ENCODE measurements at regions not wholly inside any gene's neighbourhood (a gene's known extent, or its start where the extent isn't known, plus 50 kb on each side); places are given as distances from the start of the nearest gene placed in this dataset.

GRCh38 chr4:129474698-129475097 lies 378.7 kb downstream of the C4orf33 start:
- TF ChIP-seq TAF1 (IDR thresholded peaks at IDR 0.05; ENCODE audit: low read depth, low read length) (no peak), POLR2A (IDR thresholded peaks at IDR 0.05; ENCODE audit: low read depth, low read length) (no peak), POLR2AphosphoS5 (IDR thresholded peaks at IDR 0.05; ENCODE audit: low read depth, low read length) (no peak), POU2F2 (IDR thresholded peaks at IDR 0.05; ENCODE audit: low read depth, low read length) (no peak), SPI1 (IDR thresholded peaks at IDR 0.05; ENCODE audit: low read depth, low read length) (no peak)

All from GM12891 (cell line).